ENCODE measurements at regions not wholly inside any gene's neighbourhood (a gene's known extent, or its start where the extent isn't known, plus 50 kb on each side); places are given as distances from the start of the nearest gene placed in this dataset.

DNA sequence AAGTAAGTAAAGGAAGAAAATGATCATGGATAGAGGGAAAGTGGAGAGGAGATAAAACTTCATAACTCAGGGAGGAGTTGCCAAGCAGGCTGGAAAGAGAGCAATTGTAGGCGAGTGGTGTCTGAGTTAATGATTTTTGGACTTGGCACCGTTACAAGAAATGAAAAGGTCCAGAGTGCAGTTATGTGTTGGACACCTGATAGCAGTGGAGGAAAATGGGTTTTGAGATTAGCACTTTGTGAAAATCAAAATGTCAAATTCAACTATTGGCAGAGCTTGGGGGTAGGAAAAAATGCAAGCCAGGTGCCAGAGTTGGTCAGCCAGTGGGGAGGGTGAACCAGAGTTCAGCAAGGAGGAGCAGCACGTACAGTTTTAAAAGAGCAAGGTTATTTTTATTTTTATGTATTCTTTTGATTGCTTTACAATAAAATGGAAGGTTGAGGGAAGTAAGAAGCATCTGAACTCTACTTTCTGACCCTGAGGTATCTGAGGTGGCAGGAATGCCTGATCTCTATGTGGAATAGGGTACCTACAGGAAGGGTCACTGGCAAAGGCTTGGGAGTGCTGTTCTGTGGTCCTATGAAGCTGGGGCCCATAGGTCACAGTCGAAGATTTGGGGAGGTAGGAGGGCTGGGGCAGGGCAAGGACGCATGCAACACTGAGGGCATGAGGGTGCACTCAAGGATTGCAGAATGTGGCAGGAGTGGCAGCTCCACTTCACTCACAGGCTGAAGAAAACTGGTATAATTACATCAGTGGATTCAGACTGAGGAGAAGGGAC, 127.5 kb downstream of the CD8B2 start:
- Histone ChIP-seq H2BK5ac (ENCODE audit: low read length) (no peak overlapping the region), H3K23ac (ENCODE audit: low read depth, low read length, poor library complexity) (no peak overlapping the region), H2AK5ac (ENCODE audit: low read depth, low read length) (no peak overlapping the region), H2BK15ac (ENCODE audit: low read length) (no peak overlapping the region), H4K8ac (ENCODE audit: low read depth, low read length) (no peak overlapping the region), H2BK120ac (ENCODE audit: low read depth, low read length) (no peak overlapping the region), H3K18ac (ENCODE audit: low read length) (peak overlapping the region; percentile 21), H3K9ac (ENCODE audit: low read depth, low read length, poor library complexity) (no peak overlapping the region), H3K27me3 (ENCODE audit: control insufficient read depth in 3 of 3, insufficient read depth in 3 of 3, low read depth in 1 of 3, low read length in 3 of 3) (no peaks in the 10 kb centered on the region), H3K36me3 (replicated peaks in 1 of 2; ENCODE audit: control insufficient read depth in 2 of 2, insufficient read depth in 2 of 2, low read length in 2 of 2) (no peaks in the 10 kb centered on the region), H2BK12ac (ENCODE audit: low read length) (no peak overlapping the region), H3K4me3 (ENCODE audit: low read length in 2 of 2) (no peak overlapping the region), H3K4ac (ENCODE audit: low read length) (no peak overlapping the region), H3K27ac (replicated peaks; ENCODE audit: low read length) (no peak overlapping the region), H3K9me3 (replicated peaks in 1 of 2; ENCODE audit: control insufficient read depth in 2 of 2, insufficient read depth in 1 of 2, low read depth in 1 of 2, low read length in 2 of 2) (no peaks in the 10 kb centered on the region), H3K4me1 (ENCODE audit: control insufficient read depth in 2 of 2, insufficient read depth in 1 of 2, low read depth in 1 of 2, low read length in 2 of 2) (no peaks in the 10 kb centered on the region), H3K14ac (ENCODE audit: low read length) (peak overlapping the region; percentile 78), H2AFZ (ENCODE audit: low read length) (no peak overlapping the region), H4K91ac (ENCODE audit: low read depth, low read length, poor library complexity) (no peak overlapping the region), H3K79me1 (ENCODE audit: low read depth, low read length) (no peaks in the 10 kb centered on the region), H3K4me2 (ENCODE audit: insufficient read depth, low read length, poor library complexity, severe bottlenecking) (no peak overlapping the region)
- no peak for DNase-seq (ENCODE audit: low spot score)
- WGBS, 2 donors (ENCODE audit: extremely low coverage in 2 of 2, insufficient read length in 2 of 2, insufficient replicate concordance in 1 of 2) = no CpG with 5 or more reads among the region's 5 CpGs

DNA sequence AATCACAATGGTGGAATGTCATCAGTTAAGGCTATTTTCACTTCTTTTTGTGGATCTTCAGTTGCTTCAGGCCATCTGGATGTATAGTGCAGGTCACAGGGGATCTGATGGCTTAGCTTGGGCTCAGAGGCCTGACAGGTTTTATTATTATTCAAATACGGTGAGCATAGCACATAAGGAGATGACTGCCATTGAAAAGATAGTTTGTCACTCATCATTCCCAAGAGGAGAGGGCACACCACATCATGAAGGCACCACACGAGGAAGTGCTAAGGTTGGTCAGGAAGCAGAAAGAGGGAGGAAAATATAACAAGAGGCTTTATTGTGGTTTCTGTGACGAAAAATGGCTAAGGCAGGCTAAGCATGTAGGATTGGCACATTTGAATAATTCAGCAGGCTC, 131.4 kb downstream of the CD8B2 start:
- Histone ChIP-seq H3K23ac (ENCODE audit: low read depth, low read length, poor library complexity) (no peak overlapping the region), H3K18ac (ENCODE audit: low read length) (no peak overlapping the region), H3K9me3 (replicated peaks in 1 of 2; ENCODE audit: control insufficient read depth in 2 of 2, insufficient read depth in 1 of 2, low read depth in 1 of 2, low read length in 2 of 2) (no peaks in the 10 kb centered on the region), H3K4me3 (ENCODE audit: low read length in 2 of 2) (no peak overlapping the region), H2AFZ (ENCODE audit: low read length) (no peak overlapping the region), H4K91ac (ENCODE audit: low read depth, low read length, poor library complexity) (no peak overlapping the region), H3K4me2 (ENCODE audit: insufficient read depth, low read length, poor library complexity, severe bottlenecking) (no peak overlapping the region), H3K4me1 (ENCODE audit: control insufficient read depth in 2 of 2, insufficient read depth in 1 of 2, low read depth in 1 of 2, low read length in 2 of 2) (no peaks in the 10 kb centered on the region), H3K36me3 (replicated peaks in 1 of 2; ENCODE audit: control insufficient read depth in 2 of 2, insufficient read depth in 2 of 2, low read length in 2 of 2) (no peaks in the 10 kb centered on the region), H2BK120ac (ENCODE audit: low read depth, low read length) (no peak overlapping the region), H2BK5ac (ENCODE audit: low read length) (no peak overlapping the region), H2BK12ac (ENCODE audit: low read length) (no peak overlapping the region), H3K27ac (replicated peaks; ENCODE audit: low read length) (no peak overlapping the region), H4K8ac (ENCODE audit: low read depth, low read length) (no peak overlapping the region), H3K27me3 (ENCODE audit: control insufficient read depth in 3 of 3, insufficient read depth in 3 of 3, low read depth in 1 of 3, low read length in 3 of 3) (no peaks in the 10 kb centered on the region), H3K4ac (ENCODE audit: low read length) (no peak overlapping the region), H2BK15ac (ENCODE audit: low read length) (no peak overlapping the region), H2AK5ac (ENCODE audit: low read depth, low read length) (no peak overlapping the region), H3K14ac (ENCODE audit: low read length) (no peak overlapping the region), H3K79me1 (ENCODE audit: low read depth, low read length) (no peaks in the 10 kb centered on the region), H3K9ac (ENCODE audit: low read depth, low read length, poor library complexity) (no peak overlapping the region)
- no CpG with 5 or more reads among the region's 3 CpGs for WGBS, 2 donors (ENCODE audit: extremely low coverage in 2 of 2, insufficient read length in 2 of 2, insufficient replicate concordance in 1 of 2)
- no peak for DNase-seq (ENCODE audit: low spot score)

DNA sequence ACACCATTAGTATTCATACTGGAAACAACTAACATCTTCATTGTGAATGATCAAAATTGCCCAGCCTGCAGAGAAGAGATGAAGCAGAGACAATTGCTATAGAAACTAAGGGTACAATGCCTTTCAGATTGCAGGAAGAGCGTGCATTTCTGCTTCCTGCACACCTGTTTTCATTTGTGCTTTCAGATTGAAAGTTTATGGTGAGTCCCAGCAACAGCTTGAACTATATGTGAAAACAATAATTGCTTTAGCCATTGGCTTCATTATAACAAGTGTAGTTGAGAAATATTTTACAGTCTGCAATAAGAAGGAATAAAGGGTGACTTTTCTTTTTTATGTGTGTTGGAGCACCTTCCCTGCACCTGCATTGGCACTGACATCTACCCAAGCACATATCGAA, 136.3 kb downstream of the CD8B2 start:
- Histone ChIP-seq H3K36me3 (replicated peaks in 1 of 2; ENCODE audit: control insufficient read depth in 2 of 2, insufficient read depth in 2 of 2, low read length in 2 of 2) (peaks cover 0 to under 1% of the 10 kb centered on the region in 2 donors), H2AK5ac (ENCODE audit: low read depth, low read length) (no peak overlapping the region), H3K4me2 (ENCODE audit: insufficient read depth, low read length, poor library complexity, severe bottlenecking) (no peak overlapping the region), H3K4me3 (ENCODE audit: low read length in 2 of 2) (no peak overlapping the region), H3K14ac (ENCODE audit: low read length) (no peak overlapping the region), H3K27ac (replicated peaks; ENCODE audit: low read length) (no peak overlapping the region), H2BK12ac (ENCODE audit: low read length) (no peak overlapping the region), H3K9me3 (replicated peaks in 1 of 2; ENCODE audit: control insufficient read depth in 2 of 2, insufficient read depth in 1 of 2, low read depth in 1 of 2, low read length in 2 of 2) (peaks cover 0 to 4% of the 10 kb centered on the region in 2 donors), H3K4ac (ENCODE audit: low read length) (no peak overlapping the region), H3K27me3 (ENCODE audit: control insufficient read depth in 3 of 3, insufficient read depth in 3 of 3, low read depth in 1 of 3, low read length in 3 of 3) (no peaks in the 10 kb centered on the region), H2AFZ (ENCODE audit: low read length) (no peak overlapping the region), H3K9ac (ENCODE audit: low read depth, low read length, poor library complexity) (no peak overlapping the region), H2BK15ac (ENCODE audit: low read length) (no peak overlapping the region), H4K8ac (ENCODE audit: low read depth, low read length) (no peak overlapping the region), H3K23ac (ENCODE audit: low read depth, low read length, poor library complexity) (no peak overlapping the region), H2BK120ac (ENCODE audit: low read depth, low read length) (no peak overlapping the region), H3K4me1 (ENCODE audit: control insufficient read depth in 2 of 2, insufficient read depth in 1 of 2, low read depth in 1 of 2, low read length in 2 of 2) (no peaks in the 10 kb centered on the region), H3K79me1 (ENCODE audit: low read depth, low read length) (no peaks in the 10 kb centered on the region), H2BK5ac (ENCODE audit: low read length) (no peak overlapping the region), H4K91ac (ENCODE audit: low read depth, low read length, poor library complexity) (no peak overlapping the region), H3K18ac (ENCODE audit: low read length) (no peak overlapping the region)
- no CpG with 5 or more reads among the region's 2 CpGs for WGBS, 2 donors (ENCODE audit: extremely low coverage in 2 of 2, insufficient read length in 2 of 2, insufficient replicate concordance in 1 of 2)
- no peak for DNase-seq (ENCODE audit: low spot score)

DNA sequence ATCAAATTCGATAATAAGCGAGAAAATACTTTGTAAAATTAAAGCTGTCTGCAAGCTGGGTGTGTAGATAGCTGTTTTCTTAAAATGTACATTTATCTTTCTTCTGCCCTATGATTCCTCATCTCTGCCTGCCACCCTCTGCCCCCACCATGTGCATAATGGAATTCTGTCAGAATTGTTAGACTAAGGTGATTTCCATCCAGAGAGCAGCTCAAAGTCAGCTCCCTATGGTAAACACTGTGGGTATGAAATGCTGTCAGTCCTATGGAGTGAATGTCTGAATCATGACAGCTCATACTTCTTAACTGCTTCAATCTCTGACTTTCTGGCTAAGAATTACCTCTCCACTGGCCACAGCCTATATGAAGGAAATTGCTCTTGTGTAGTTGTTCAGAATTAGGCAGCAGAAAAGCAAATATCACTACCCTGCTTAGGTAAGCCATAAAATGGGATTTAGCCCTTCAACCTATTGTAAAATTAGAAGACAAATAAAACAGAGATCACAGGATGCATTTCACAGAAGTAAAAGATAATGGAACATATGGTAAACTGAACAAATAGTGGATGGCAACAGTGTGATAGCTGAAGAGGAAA, 137.7 kb downstream of the CD8B2 start:
- H2BK12ac ChIP-seq (ENCODE audit: low read length) = no peak overlapping the region
- H3K4me2 ChIP-seq (ENCODE audit: insufficient read depth, low read length, poor library complexity, severe bottlenecking) = no peak overlapping the region
- H3K9ac ChIP-seq (ENCODE audit: low read depth, low read length, poor library complexity) = no peak overlapping the region
- H3K4me1 ChIP-seq (ENCODE audit: control insufficient read depth in 2 of 2, insufficient read depth in 1 of 2, low read depth in 1 of 2, low read length in 2 of 2) = no peaks in the 10 kb centered on the region
- no peak overlapping the region for H3K4me3 ChIP-seq (ENCODE audit: low read length in 2 of 2)
- no peak overlapping the region for H2AFZ ChIP-seq (ENCODE audit: low read length)
- H3K79me1 ChIP-seq (ENCODE audit: low read depth, low read length) = no peaks in the 10 kb centered on the region
- no peak overlapping the region for H4K8ac ChIP-seq (ENCODE audit: low read depth, low read length)
- DNase-seq (ENCODE audit: low spot score) = no peak
- H3K23ac ChIP-seq (ENCODE audit: low read depth, low read length, poor library complexity) = no peak overlapping the region
- H3K36me3 ChIP-seq (replicated peaks in 1 of 2; ENCODE audit: control insufficient read depth in 2 of 2, insufficient read depth in 2 of 2, low read length in 2 of 2) = peaks cover 0 to 2% of the 10 kb centered on the region in 2 donors
- no peak overlapping the region for H2BK5ac ChIP-seq (ENCODE audit: low read length)
- H3K4ac ChIP-seq (ENCODE audit: low read length) = no peak overlapping the region
- peaks cover 0 to 6% of the 10 kb centered on the region in 2 donors for H3K9me3 ChIP-seq (replicated peaks in 1 of 2; ENCODE audit: control insufficient read depth in 2 of 2, insufficient read depth in 1 of 2, low read depth in 1 of 2, low read length in 2 of 2)
- H2BK120ac ChIP-seq (ENCODE audit: low read depth, low read length) = no peak overlapping the region
- no peak overlapping the region for H3K14ac ChIP-seq (ENCODE audit: low read length)
- no peak overlapping the region for H4K91ac ChIP-seq (ENCODE audit: low read depth, low read length, poor library complexity)
- no CpG with 5 or more reads among the region's 2 CpGs for WGBS, 2 donors (ENCODE audit: extremely low coverage in 2 of 2, insufficient read length in 2 of 2, insufficient replicate concordance in 1 of 2)
- H3K27ac ChIP-seq (replicated peaks; ENCODE audit: low read length) = no peak overlapping the region
- H2BK15ac ChIP-seq (ENCODE audit: low read length) = no peak overlapping the region
- H3K27me3 ChIP-seq (ENCODE audit: control insufficient read depth in 3 of 3, insufficient read depth in 3 of 3, low read depth in 1 of 3, low read length in 3 of 3) = no peaks in the 10 kb centered on the region
- no peak overlapping the region for H2AK5ac ChIP-seq (ENCODE audit: low read depth, low read length)
- H3K18ac ChIP-seq (ENCODE audit: low read length) = no peak overlapping the region

All from neuronal stem cell (in vitro differentiated cells).